A673 (cell line): ENCODE measurements at regions not wholly inside any gene's neighbourhood (a gene's known extent, or its start where the extent isn't known, plus 50 kb on each side); places are given as distances from the start of the nearest gene placed in this dataset.
A peak's percentile ranks its signal among the peaks of the same experiment; 100 is the strongest.

Source experiments
- BruUV-seq: library from RNA; stranded (reverse); fragments of 400-500 nt; replicated peaks from 2 replicates; lab custom pipeline; 2021; lab: Mats Ljungman, UMichigan
- CTCF ChIA-PET: fragments of 300-600 bp; sonication (Branson Sonifier 250); formaldehyde crosslinking; loops from one replicate; lab custom pipeline; 2022; ENCODE audit warnings: antibody characterized with exemption; lab: Charles Lee
- POLR2A ChIA-PET: fragments of 300-600 bp; sonication (Branson Sonifier 250); formaldehyde crosslinking; loops from one replicate; lab custom pipeline; 2022; ENCODE audit warnings: antibody characterized with exemption; ENCODE audit not compliant: low non-redundant PET; lab: Charles Lee
- DNase-seq: peaks from one replicate; pipeline ENCODE4 v3.0.0-alpha.2; 2015; ENCODE audit warnings: low spot score
- H3K27ac ChIP-seq: fragments of 200-600 bp; sonication (generic); 2 replicates; pipeline ENCODE4 v1.5.1; 2016; ENCODE audit warnings: mixed run types, low read depth, mild to moderate bottlenecking, mixed read lengths, antibody characterized with exemption, low read length; ENCODE audit not compliant: poor library complexity, severe bottlenecking
- H3K27me3 ChIP-seq: fragments of 200-600 bp; sonication (generic); replicated peaks from 2 replicates; pipeline ENCODE4 v1.6.1; 2017; ENCODE audit warnings: mixed run types, low read depth, mild to moderate bottlenecking, mixed read lengths, antibody characterized with exemption, low read length; ENCODE audit not compliant: insufficient read depth, poor library complexity
- H3K36me3 ChIP-seq: fragments of 200-600 bp; sonication (generic); 2 replicates; pipeline ENCODE4 v1.6.1; 2016; ENCODE audit warnings: mixed run types, mild to moderate bottlenecking, mixed read lengths, antibody characterized with exemption, low read length; ENCODE audit not compliant: insufficient read depth, poor library complexity, severe bottlenecking
- H3K4me1 ChIP-seq: fragments of 200-600 bp; sonication (generic); 2 replicates; pipeline ENCODE4 v1.6.1; 2017; ENCODE audit warnings: mixed run types, mild to moderate bottlenecking, mixed read lengths, antibody characterized with exemption, low read length; ENCODE audit not compliant: insufficient read depth, poor library complexity, severe bottlenecking
- H3K4me3 ChIP-seq: fragments of 200-600 bp; sonication (generic); 2 replicates; pipeline ENCODE4 v1.5.1; 2016; ENCODE audit warnings: low read depth, mixed run types, mild to moderate bottlenecking, mixed read lengths, low read length; ENCODE audit not compliant: poor library complexity, severe bottlenecking
- H3K9me3 ChIP-seq: fragments of 200-600 bp; sonication (generic); 2 replicates; pipeline ENCODE4 v1.6.1; 2016; ENCODE audit warnings: mixed run types, low read depth, mild to moderate bottlenecking, mixed read lengths, antibody characterized with exemption, low read length; ENCODE audit not compliant: poor library complexity, severe bottlenecking
- CTCF ChIP-seq: fragments of 300-800, 200-600 bp; sonication (generic); conservative IDR thresholded peaks from 2 replicates; pipeline ENCODE4 v1.5.1; 2017; ENCODE audit warnings: low read depth, mild to moderate bottlenecking, antibody characterized with exemption, low read length, moderate library complexity, mixed read lengths
- EZH2 ChIP-seq: fragments of 200-600 bp; sonication (generic); IDR thresholded peaks from 2 replicates; pipeline ENCODE4 v1.6.1; 2017; ENCODE audit warnings: borderline replicate concordance, low read depth, mild to moderate bottlenecking, mixed read lengths, antibody characterized with exemption, low read length; ENCODE audit not compliant: poor library complexity, severe bottlenecking
- intact Hi-C: fragments of 100-400 bp; cut with micrococcal nuclease; formaldehyde crosslinking; loops from one replicate; pipeline ENCODE4 v1.10.0; 2022; ENCODE audit not compliant: unreplicated experiment

GRCh38 chr18:75558790-75559189, 131.3 kb upstream of the SMIM21 start:
- H3K4me3 ChIP-seq, result no peak overlapping the region
- BruUV-seq, result no TSS peak
- intact Hi-C loops, result no loop called here
- H3K27ac ChIP-seq, result no peak overlapping the region
- H3K27me3 ChIP-seq, result no peaks in the 10 kb centered on the region
- no peak for DNase-seq
- POLR2A ChIA-PET, result no interaction called here
- TF ChIP-seq EZH2, result no peak
- no peak for TF ChIP-seq CTCF
- CTCF ChIA-PET, result no interaction called here
- no peaks in the 10 kb centered on the region for H3K9me3 ChIP-seq
- H3K36me3 ChIP-seq, result no peaks in the 10 kb centered on the region
- H3K4me1 ChIP-seq, result no peaks in the 10 kb centered on the region

GRCh38 chr18:75556841-75557240, 129.3 kb upstream of the SMIM21 start:
- Histone ChIP-seq H3K4me1 (no peaks in the 10 kb centered on the region), H3K27me3 (no peaks in the 10 kb centered on the region), H3K36me3 (no peaks in the 10 kb centered on the region), H3K4me3 (no peak overlapping the region), H3K9me3 (no peaks in the 10 kb centered on the region), H3K27ac (no peak overlapping the region)
- no TSS peak for BruUV-seq
- ChIA-PET POLR2A (no interaction called here), CTCF (no interaction called here)
- no peak for TF ChIP-seq EZH2
- TF ChIP-seq CTCF, result no peak
- intact Hi-C loops, result no loop called here
- DNase-seq, result no peak

DNA sequence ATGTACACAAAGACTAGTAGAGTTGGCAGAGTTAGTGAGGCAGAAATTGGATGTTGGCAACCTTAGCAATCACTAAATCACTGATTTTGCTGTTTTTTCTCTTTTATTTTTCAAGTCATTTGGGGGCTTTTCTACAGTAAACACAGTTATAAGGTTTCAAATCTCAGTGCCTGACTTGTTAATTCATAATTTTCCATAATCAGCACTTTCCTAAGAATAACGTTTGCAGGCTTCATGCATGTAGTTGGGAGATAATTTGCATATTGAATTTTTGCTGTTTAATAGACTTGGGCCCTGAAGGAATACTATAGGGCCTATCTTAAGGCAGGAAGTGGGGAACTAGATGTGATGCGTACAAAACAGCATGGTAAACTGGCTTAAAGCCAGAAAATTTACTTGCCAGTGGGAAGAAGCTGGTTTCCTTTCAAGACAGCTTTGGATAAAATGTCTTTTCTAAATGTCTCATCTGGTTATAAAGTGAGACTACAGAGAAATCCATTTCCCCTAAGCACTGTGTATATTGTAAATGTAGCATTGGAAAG, 127.2 kb upstream of the SMIM21 start:
- POLR2A ChIA-PET, result no interaction called here
- BruUV-seq, result no TSS peak
- H3K9me3 ChIP-seq, result no peaks in the 10 kb centered on the region
- H3K36me3 ChIP-seq, result no peaks in the 10 kb centered on the region
- DNase-seq, result peak; percentile 6
- H3K4me1 ChIP-seq, result no peaks in the 10 kb centered on the region
- no peak for TF ChIP-seq CTCF
- no peak for TF ChIP-seq EZH2
- H3K27me3 ChIP-seq, result no peaks in the 10 kb centered on the region
- intact Hi-C loops, result no loop called here
- CTCF ChIA-PET, result interaction anchor here (0.6 kb wide), 1 partner anchor 26 kb away, joined by 3 read pairs; no protein-coding TSS in a partner anchor
- H3K27ac ChIP-seq, result no peak overlapping the region
- no peak overlapping the region for H3K4me3 ChIP-seq
